ENCODE measurements at regions not wholly inside any gene's neighbourhood (a gene's known extent, or its start where the extent isn't known, plus 50 kb on each side); places are given as distances from the start of the nearest gene placed in this dataset.

DNA sequence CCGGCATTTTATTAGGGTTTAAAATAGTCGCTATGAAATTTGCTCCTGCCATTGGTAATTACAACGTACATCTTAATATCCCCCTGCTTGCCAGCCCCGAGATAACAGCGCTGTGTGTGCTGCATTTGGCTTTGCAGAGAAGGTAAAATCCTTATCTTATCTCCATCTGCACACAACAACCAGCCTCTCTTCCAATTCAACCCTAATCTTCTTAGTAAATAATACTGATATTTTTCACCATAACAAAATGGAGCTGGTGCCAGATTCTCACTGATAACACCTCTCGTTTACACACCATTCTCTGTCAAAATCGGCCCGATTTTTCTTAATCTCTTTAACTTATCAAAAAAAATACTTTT, 61.4 kb upstream of the SIX3 start:
- no peak for DNase-seq (ENCODE audit: extremely low spot score in 2 of 2)
- Histone ChIP-seq H3K27ac (no peak overlapping the region), H3K4me1 (no peaks in the 10 kb centered on the region), H3K36me3 (no peaks in the 10 kb centered on the region), H3K9me3 (no peaks in the 10 kb centered on the region), H3K27me3 (no peaks in the 10 kb centered on the region), H3K4me3 (no peak overlapping the region)
- intact Hi-C loops (cut with DNase I): no loop called here
- no peak for TF ChIP-seq POLR2A (IDR thresholded peaks at IDR 0.05)
- TF ChIP-seq POLR2AphosphoS5 (IDR thresholded peaks at IDR 0.05; ENCODE audit: insufficient read depth in 1 of 2, low read depth in 1 of 2): no peak
- TF ChIP-seq, protein P1, sequence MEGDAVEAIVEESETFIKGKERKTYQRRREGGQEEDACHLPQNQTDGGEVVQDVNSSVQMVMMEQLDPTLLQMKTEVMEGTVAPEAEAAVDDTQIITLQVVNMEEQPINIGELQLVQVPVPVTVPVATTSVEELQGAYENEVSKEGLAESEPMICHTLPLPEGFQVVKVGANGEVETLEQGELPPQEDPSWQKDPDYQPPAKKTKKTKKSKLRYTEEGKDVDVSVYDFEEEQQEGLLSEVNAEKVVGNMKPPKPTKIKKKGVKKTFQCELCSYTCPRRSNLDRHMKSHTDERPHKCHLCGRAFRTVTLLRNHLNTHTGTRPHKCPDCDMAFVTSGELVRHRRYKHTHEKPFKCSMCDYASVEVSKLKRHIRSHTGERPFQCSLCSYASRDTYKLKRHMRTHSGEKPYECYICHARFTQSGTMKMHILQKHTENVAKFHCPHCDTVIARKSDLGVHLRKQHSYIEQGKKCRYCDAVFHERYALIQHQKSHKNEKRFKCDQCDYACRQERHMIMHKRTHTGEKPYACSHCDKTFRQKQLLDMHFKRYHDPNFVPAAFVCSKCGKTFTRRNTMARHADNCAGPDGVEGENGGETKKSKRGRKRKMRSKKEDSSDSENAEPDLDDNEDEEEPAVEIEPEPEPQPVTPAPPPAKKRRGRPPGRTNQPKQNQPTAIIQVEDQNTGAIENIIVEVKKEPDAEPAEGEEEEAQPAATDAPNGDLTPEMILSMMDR (IDR thresholded peaks at IDR 0.05): no peak

DNA sequence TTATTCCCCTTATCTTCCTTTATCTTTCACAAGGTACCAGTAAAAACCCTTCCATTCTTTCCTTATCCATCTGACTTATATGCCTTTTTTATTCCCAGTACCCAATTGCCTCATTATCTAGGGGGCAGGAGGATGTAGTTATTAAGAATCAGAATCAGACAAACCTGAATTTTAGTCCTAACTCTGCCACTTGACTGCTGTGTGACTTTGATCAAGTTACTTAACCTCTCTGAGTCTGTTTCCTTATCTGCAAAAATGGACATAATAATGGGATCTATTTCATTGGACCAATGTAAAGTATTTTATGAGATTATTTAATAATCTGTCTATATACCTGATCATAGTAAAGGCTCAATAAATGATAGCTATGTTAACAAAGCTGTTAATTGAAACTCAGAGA, 59.6 kb upstream of the SIX3 start:
- no peak overlapping the region for H3K4me3 ChIP-seq
- DNase-seq (ENCODE audit: extremely low spot score in 2 of 2): no peak
- H3K9me3 ChIP-seq: no peaks in the 10 kb centered on the region
- H3K27ac ChIP-seq: no peak overlapping the region
- H3K36me3 ChIP-seq: no peaks in the 10 kb centered on the region
- intact Hi-C loops (cut with DNase I): no loop called here
- TF ChIP-seq, protein P1 (IDR thresholded peaks at IDR 0.05): no peak
- TF ChIP-seq POLR2A (IDR thresholded peaks at IDR 0.05): no peak
- no peak for TF ChIP-seq POLR2AphosphoS5 (IDR thresholded peaks at IDR 0.05; ENCODE audit: insufficient read depth in 1 of 2, low read depth in 1 of 2)
- no peaks in the 10 kb centered on the region for H3K4me1 ChIP-seq
- H3K27me3 ChIP-seq: no peaks in the 10 kb centered on the region

DNA sequence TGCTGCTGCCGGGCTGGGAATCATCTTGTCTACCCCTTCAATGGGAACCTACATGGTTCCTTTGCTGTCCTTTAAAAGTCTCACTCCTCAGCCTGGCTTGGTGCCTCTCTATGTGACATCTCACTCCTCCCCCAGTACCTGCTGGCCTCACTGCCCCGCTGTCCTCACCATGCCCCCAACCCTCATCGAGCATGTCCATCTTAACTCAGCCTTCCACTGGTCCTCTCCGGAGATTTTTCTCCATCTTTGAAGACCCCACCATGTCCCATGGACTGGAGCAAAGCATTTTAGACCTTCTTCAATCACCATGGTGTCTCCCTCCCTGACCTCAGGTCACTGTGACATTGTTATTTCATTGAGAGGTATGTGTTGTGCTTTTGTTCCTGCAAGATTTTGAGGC, 58.1 kb upstream of the SIX3 start:
- peak in 1 of 2 donors; percentile 93 for DNase-seq (ENCODE audit: extremely low spot score in 2 of 2)
- TF ChIP-seq POLR2AphosphoS5 (IDR thresholded peaks at IDR 0.05; ENCODE audit: insufficient read depth in 1 of 2, low read depth in 1 of 2) (no peak), POLR2A (IDR thresholded peaks at IDR 0.05) (no peak)
- Histone ChIP-seq H3K27me3 (no peaks in the 10 kb centered on the region), H3K4me3 (no peak overlapping the region), H3K4me1 (no peaks in the 10 kb centered on the region), H3K9me3 (no peaks in the 10 kb centered on the region), H3K36me3 (no peaks in the 10 kb centered on the region), H3K27ac (no peak overlapping the region)
- intact Hi-C loops (cut with DNase I): no loop called here

DNA sequence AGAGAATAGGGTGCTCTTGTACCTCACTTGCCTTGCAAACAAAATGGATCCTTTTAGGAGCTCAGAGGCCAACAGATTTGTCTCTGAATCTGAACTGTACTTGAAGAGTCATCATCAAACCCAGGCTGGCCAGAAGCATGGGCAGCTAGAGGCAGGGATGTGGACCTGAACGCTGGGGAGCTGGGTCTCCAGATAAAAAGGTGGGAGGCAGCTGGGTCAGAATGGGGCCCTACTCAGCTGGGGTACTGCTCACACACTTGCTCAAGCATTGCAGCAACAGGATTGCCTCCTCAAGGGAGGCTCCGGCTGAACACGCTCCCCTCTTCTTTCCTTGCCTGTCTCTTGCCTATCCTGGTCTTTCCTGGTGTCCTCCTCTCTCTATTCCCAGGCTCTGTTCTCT, 57.3 kb upstream of the SIX3 start:
- Histone ChIP-seq H3K4me3 (no peak overlapping the region), H3K9me3 (no peaks in the 10 kb centered on the region), H3K36me3 (no peaks in the 10 kb centered on the region), H3K4me1 (no peaks in the 10 kb centered on the region), H3K27ac (no peak overlapping the region), H3K27me3 (no peaks in the 10 kb centered on the region)
- intact Hi-C loops (cut with DNase I): no loop called here
- DNase-seq (ENCODE audit: extremely low spot score in 2 of 2): peak in 1 of 2 donors; percentile 9
- no peak for TF ChIP-seq POLR2AphosphoS5 (IDR thresholded peaks at IDR 0.05; ENCODE audit: insufficient read depth in 1 of 2, low read depth in 1 of 2)
- TF ChIP-seq POLR2A (IDR thresholded peaks at IDR 0.05): no peak
- TF ChIP-seq, protein P1 (IDR thresholded peaks at IDR 0.05): no peak

DNA sequence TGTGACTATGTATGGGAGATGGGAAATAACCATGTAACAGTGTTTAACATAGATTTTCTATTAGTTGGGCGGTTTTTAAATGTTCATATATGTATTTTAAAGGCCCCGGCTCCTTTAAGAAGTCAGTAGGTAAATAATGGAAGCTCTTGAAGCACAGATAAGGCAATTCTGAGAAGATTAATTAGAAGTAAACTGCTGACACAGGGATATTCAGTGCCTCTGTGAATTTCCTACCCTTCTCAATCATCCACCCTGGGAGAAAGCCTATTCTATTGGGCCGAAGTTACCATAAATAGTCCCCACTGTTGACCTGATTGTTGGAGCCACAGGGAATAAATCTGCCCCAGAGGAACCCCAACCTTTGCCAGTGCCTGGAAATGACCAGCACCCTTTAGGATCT, 56.8 kb upstream of the SIX3 start:
- H3K4me1 ChIP-seq: no peaks in the 10 kb centered on the region
- no peaks in the 10 kb centered on the region for H3K27me3 ChIP-seq
- DNase-seq (ENCODE audit: extremely low spot score in 2 of 2): peak in 1 of 2 donors; percentile 14
- no peak overlapping the region for H3K4me3 ChIP-seq
- intact Hi-C loops (cut with DNase I): no loop called here
- H3K27ac ChIP-seq: no peak overlapping the region
- H3K36me3 ChIP-seq: no peaks in the 10 kb centered on the region
- no peaks in the 10 kb centered on the region for H3K9me3 ChIP-seq
- TF ChIP-seq, protein P1 (IDR thresholded peaks at IDR 0.05): no peak
- TF ChIP-seq POLR2AphosphoS5 (IDR thresholded peaks at IDR 0.05; ENCODE audit: insufficient read depth in 1 of 2, low read depth in 1 of 2) (no peak), POLR2A (IDR thresholded peaks at IDR 0.05) (no peak)

DNA sequence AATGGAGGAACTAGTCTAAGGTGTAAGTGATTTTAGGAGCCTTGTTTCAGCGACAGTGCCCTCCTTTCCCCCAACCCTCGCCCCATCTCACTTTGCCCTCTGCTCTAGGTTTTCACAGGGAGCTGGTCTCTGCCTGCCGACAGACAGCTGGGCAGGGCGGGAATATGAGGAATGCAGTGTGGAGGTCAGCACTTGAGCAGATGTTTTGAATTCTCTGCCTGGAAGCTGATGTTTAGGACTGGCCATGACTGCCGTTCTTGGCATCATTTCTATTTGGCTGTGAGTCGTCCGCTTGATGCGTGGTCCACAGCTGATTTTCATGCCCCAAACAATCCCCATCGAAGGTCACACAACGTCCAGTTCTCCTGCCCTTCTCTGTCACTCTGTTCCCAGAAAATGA, 55.1 kb upstream of the SIX3 start:
- Histone ChIP-seq H3K4me1 (no peaks in the 10 kb centered on the region), H3K36me3 (no peaks in the 10 kb centered on the region), H3K27ac (no peak overlapping the region), H3K4me3 (no peak overlapping the region), H3K9me3 (no peaks in the 10 kb centered on the region), H3K27me3 (no peaks in the 10 kb centered on the region)
- no peak for DNase-seq (ENCODE audit: extremely low spot score in 2 of 2)
- no peak for TF ChIP-seq POLR2A (IDR thresholded peaks at IDR 0.05)
- no peak for TF ChIP-seq POLR2AphosphoS5 (IDR thresholded peaks at IDR 0.05; ENCODE audit: insufficient read depth in 1 of 2, low read depth in 1 of 2)
- TF ChIP-seq, protein P1 (IDR thresholded peaks at IDR 0.05): no peak
- intact Hi-C loops (cut with DNase I): no loop called here

Data from vagina (tissue), 2 donors.